ENCODE measurements at regions not wholly inside any gene's neighbourhood (a gene's known extent, or its start where the extent isn't known, plus 50 kb on each side); places are given as distances from the start of the nearest gene placed in this dataset.
"Not testable (repeated sequence)": the region's sequence is repeated elsewhere in the genome, so short reads cannot be mapped to it uniquely, and the experiment has no call there.

- TF ChIP-seq, protein P1, sequence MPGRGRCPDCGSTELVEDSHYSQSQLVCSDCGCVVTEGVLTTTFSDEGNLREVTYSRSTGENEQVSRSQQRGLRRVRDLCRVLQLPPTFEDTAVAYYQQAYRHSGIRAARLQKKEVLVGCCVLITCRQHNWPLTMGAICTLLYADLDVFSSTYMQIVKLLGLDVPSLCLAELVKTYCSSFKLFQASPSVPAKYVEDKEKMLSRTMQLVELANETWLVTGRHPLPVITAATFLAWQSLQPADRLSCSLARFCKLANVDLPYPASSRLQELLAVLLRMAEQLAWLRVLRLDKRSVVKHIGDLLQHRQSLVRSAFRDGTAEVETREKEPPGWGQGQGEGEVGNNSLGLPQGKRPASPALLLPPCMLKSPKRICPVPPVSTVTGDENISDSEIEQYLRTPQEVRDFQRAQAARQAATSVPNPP (IDR thresholded peaks at IDR 0.05; ENCODE audit: borderline replicate concordance, insufficient read depth, insufficient read length), result not testable (repeated sequence)
- TF ChIP-seq NRF1 (conservative IDR thresholded peaks at IDR 0.05 in 1 of 2, IDR thresholded peaks at IDR 0.05 in 1 of 2), result not testable (repeated sequence)
- TF ChIP-seq, protein P2, sequence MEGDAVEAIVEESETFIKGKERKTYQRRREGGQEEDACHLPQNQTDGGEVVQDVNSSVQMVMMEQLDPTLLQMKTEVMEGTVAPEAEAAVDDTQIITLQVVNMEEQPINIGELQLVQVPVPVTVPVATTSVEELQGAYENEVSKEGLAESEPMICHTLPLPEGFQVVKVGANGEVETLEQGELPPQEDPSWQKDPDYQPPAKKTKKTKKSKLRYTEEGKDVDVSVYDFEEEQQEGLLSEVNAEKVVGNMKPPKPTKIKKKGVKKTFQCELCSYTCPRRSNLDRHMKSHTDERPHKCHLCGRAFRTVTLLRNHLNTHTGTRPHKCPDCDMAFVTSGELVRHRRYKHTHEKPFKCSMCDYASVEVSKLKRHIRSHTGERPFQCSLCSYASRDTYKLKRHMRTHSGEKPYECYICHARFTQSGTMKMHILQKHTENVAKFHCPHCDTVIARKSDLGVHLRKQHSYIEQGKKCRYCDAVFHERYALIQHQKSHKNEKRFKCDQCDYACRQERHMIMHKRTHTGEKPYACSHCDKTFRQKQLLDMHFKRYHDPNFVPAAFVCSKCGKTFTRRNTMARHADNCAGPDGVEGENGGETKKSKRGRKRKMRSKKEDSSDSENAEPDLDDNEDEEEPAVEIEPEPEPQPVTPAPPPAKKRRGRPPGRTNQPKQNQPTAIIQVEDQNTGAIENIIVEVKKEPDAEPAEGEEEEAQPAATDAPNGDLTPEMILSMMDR (IDR thresholded peaks at IDR 0.05 in 2 of 3, conservative IDR thresholded peaks at IDR 0.05 in 1 of 3; ENCODE audit: insufficient read depth in 2 of 3, low read depth in 1 of 3, low read length in 3 of 3), result not testable (repeated sequence)
Measured at GRCh38 chr21:28682884-28683283, 309.8 kb downstream of the LTN1 start.
